ENCODE measurements at regions not wholly inside any gene's neighbourhood (a gene's known extent, or its start where the extent isn't known, plus 50 kb on each side); places are given as distances from the start of the nearest gene placed in this dataset.

GRCh38 chr10:107918171-107918570, 753.7 kb upstream of the SORCS1 start:
- H3K4me1 ChIP-seq (replicated peaks in 1 of 4; ENCODE audit: control insufficient read depth in 3 of 4, insufficient read depth in 4 of 4, low read length in 3 of 4), result peaks cover 0 to 21% (median 16%) of the 10 kb centered on the region in 4 experiments; a peak in 5 of 7 replicates
- 85% methylated on average over 4 of the region's 4 CpGs; no CpG with 5 or more reads in 1 of the 2 experiments for WGBS, 2 experiments (ENCODE audit: extremely low coverage in 1 of 2, insufficient coverage in 1 of 2, insufficient read length in 1 of 2, insufficient replicate concordance in 2 of 2, low coverage in 1 of 2, low lambda C conversion rate in 2 of 2, missing lambda C conversion rate in 1 of 2)
- no peak for TF ChIP-seq E2F6 (IDR thresholded peaks at IDR 0.05)
- TF ChIP-seq MAFK (IDR thresholded peaks at IDR 0.05; ENCODE audit: low read depth, low read length), result no peak
- no peak for TF ChIP-seq CBX5 (IDR thresholded peaks at IDR 0.05; ENCODE audit: low read depth, low read length)
- no peak for TF ChIP-seq BACH1 (IDR thresholded peaks at IDR 0.05; ENCODE audit: low read length)
- TF ChIP-seq TAF7 (optimal IDR thresholded peaks at IDR 0.05; ENCODE audit: borderline replicate concordance, low read depth, low read length), result no peak
- no peak for TF ChIP-seq GTF2F1 (IDR thresholded peaks at IDR 0.05; ENCODE audit: borderline replicate concordance, low read depth, low read length)
- TF ChIP-seq SP2 (IDR thresholded peaks at IDR 0.05; ENCODE audit: low read length), result no peak
- TF ChIP-seq TBP (IDR thresholded peaks at IDR 0.05; ENCODE audit: low read depth, low read length), result no peak
- TF ChIP-seq CHD2 (IDR thresholded peaks at IDR 0.05; ENCODE audit: low read length), result no peak
- TF ChIP-seq RXRA (IDR thresholded peaks at IDR 0.05; ENCODE audit: insufficient read depth, low read depth, low read length), result no peak
- TF ChIP-seq CTBP2 (IDR thresholded peaks at IDR 0.05; ENCODE audit: borderline replicate concordance, insufficient read depth, insufficient read length, low read length), result no peak
- TF ChIP-seq CBX8 (IDR thresholded peaks at IDR 0.05; ENCODE audit: borderline replicate concordance, low read depth, low read length), result no peak
- TF ChIP-seq PHF8 (conservative IDR thresholded peaks at IDR 0.05; ENCODE audit: low read depth, low read length), result no peak
- no peak for TF ChIP-seq CEBPB (IDR thresholded peaks at IDR 0.05; ENCODE audit: low read depth, low read length)
- TF ChIP-seq EGR1 (IDR thresholded peaks at IDR 0.05; ENCODE audit: borderline replicate concordance, low read depth, low read length), result no peak

More at GRCh38 chr10:107918171-107918570, 753.7 kb upstream of the SORCS1 start:
- no peak overlapping the region for H3K4ac ChIP-seq (replicated peaks; ENCODE audit: insufficient read length, low read depth, low read length)
- no peak overlapping the region for H4K5ac ChIP-seq (ENCODE audit: insufficient read length, low read depth, low read length)
- no peak overlapping the region for H2BK12ac ChIP-seq (ENCODE audit: low read depth, low read length)
- no peak overlapping the region for H3K23ac ChIP-seq (ENCODE audit: insufficient read length)
- no peak overlapping the region for H3K18ac ChIP-seq (ENCODE audit: extremely low read depth, low read length)
- H2BK120ac ChIP-seq (replicated peaks; ENCODE audit: low read depth, low read length), result no peak overlapping the region
- peaks cover 7% of the 10 kb centered on the region for H3K23me2 ChIP-seq (ENCODE audit: low read depth, low read length)
- H3K27ac ChIP-seq (ENCODE audit: low read depth, low read length), result no peak overlapping the region
- no peaks in the 10 kb centered on the region; a peak in 1 of 4 replicates for H3K79me2 ChIP-seq (ENCODE audit: control insufficient read depth in 1 of 2, insufficient read depth in 2 of 2, low read length in 2 of 2)
- H3K9me3 ChIP-seq (ENCODE audit: insufficient read depth in 2 of 2, low read depth in 1 of 2, low read length in 1 of 2), result no peaks in the 10 kb centered on the region
- no peak overlapping the region for H2AFZ ChIP-seq (ENCODE audit: low read length)
- H3K36me3 ChIP-seq (ENCODE audit: control insufficient read depth in 2 of 4, insufficient read depth in 4 of 4, low read length in 3 of 4), result no peaks in the 10 kb centered on the region
- H3K27me3 ChIP-seq (replicated peaks in 1 of 4; ENCODE audit: control insufficient read depth in 3 of 4, extremely low read depth in 1 of 4, insufficient read depth in 3 of 4, low read length in 3 of 4), result no peaks in the 10 kb centered on the region
- no peak overlapping the region for H4K91ac ChIP-seq (replicated peaks; ENCODE audit: insufficient read length, low read length)
- H3K79me1 ChIP-seq (ENCODE audit: low read depth, low read length), result no peaks in the 10 kb centered on the region
- H4K20me1 ChIP-seq (replicated peaks in 1 of 2; ENCODE audit: control insufficient read depth in 1 of 2, insufficient read depth in 2 of 2, low read length in 2 of 2), result no peaks in the 10 kb centered on the region
- no peak overlapping the region for H2AK5ac ChIP-seq (ENCODE audit: low read depth, low read length)
- H3K4me2 ChIP-seq (ENCODE audit: insufficient read depth in 1 of 2, low read depth in 2 of 2, low read length in 2 of 2), result no peak overlapping the region
- POLR2A ChIA-PET (ENCODE audit: partially characterized antibody), result no interaction called here
- H3K14ac ChIP-seq (ENCODE audit: insufficient read length), result no peak overlapping the region
- H3K4me3 ChIP-seq (ENCODE audit: extremely low read depth in 1 of 4, insufficient read depth in 2 of 4, low read depth in 3 of 4, low read length in 4 of 4), result no peak overlapping the region
- H4K8ac ChIP-seq (ENCODE audit: extremely low read depth, insufficient read depth, low read length), result no peak overlapping the region
- CTCF ChIA-PET (ENCODE audit: partially characterized antibody), result interaction anchor here (0.6 kb wide), 1 partner anchor 52 kb away, joined by 3 read pairs; no protein-coding TSS in a partner anchor
- H2BK5ac ChIP-seq (ENCODE audit: low read depth, low read length), result no peak overlapping the region
- FAIRE-seq (no peak), DNase-seq (ENCODE audit: low read depth in 1 of 2, low spot score in 2 of 2) (no peak)
- H2BK15ac ChIP-seq (ENCODE audit: low read length), result no peak overlapping the region
- H3K56ac ChIP-seq (replicated peaks; ENCODE audit: insufficient read length, low read depth, low read length), result no peak overlapping the region
- 0 out of 7 replicates have a peak overlapping the region, but pooled peaks of 1 of the 4 experiments have one; percentile 2 for H3K9ac ChIP-seq (replicated peaks in 1 of 4; ENCODE audit: extremely low read depth in 1 of 4, low read depth in 3 of 4, low read length in 3 of 4)
- no peak overlapping the region for H2BK20ac ChIP-seq (ENCODE audit: low read length)
